ENCODE measurements at regions not wholly inside any gene's neighbourhood (a gene's known extent, or its start where the extent isn't known, plus 50 kb on each side); places are given as distances from the start of the nearest gene placed in this dataset.
A peak's percentile ranks its signal among the peaks of the same experiment; 100 is the strongest.

GRCh38 chr10:8420182-8420581 is 365.7 kb downstream of the GATA3 start:
- no peak overlapping the region for H3K4me3 ChIP-seq
- no peaks in the 10 kb centered on the region for H3K4me1 ChIP-seq
- no peak overlapping the region for H3K27ac ChIP-seq
- H3K9me3 ChIP-seq (replicated peaks), result no peaks in the 10 kb centered on the region
- H3K36me3 ChIP-seq, result no peaks in the 10 kb centered on the region
- no peak for DNase-seq
- no peaks in the 10 kb centered on the region for H3K27me3 ChIP-seq

GRCh38 chr10:8424555-8425211 is 370.2 kb downstream of the GATA3 start:
- Histone ChIP-seq H3K9me3 (replicated peaks) (no peaks in the 10 kb centered on the region), H3K27ac (no peak overlapping the region), H3K4me1 (no peaks in the 10 kb centered on the region), H3K4me3 (no peak overlapping the region), H3K36me3 (no peaks in the 10 kb centered on the region), H3K27me3 (no peaks in the 10 kb centered on the region)
- DNase-seq, result no peak

GRCh38 chr10:8428654-8429053 is 374.2 kb downstream of the GATA3 start:
- Histone ChIP-seq H3K9me3 (replicated peaks) (no peaks in the 10 kb centered on the region), H3K36me3 (no peaks in the 10 kb centered on the region), H3K4me3 (no peak overlapping the region), H3K27me3 (no peaks in the 10 kb centered on the region), H3K27ac (no peak overlapping the region), H3K4me1 (no peaks in the 10 kb centered on the region)
- DNase-seq, result no peak

GRCh38 chr10:8430321-8430720 is 375.8 kb downstream of the GATA3 start:
- no peaks in the 10 kb centered on the region for H3K27me3 ChIP-seq
- DNase-seq, result no peak
- no peak overlapping the region for H3K4me3 ChIP-seq
- no peaks in the 10 kb centered on the region for H3K9me3 ChIP-seq (replicated peaks)
- H3K36me3 ChIP-seq, result no peaks in the 10 kb centered on the region
- no peaks in the 10 kb centered on the region for H3K4me1 ChIP-seq
- no peak overlapping the region for H3K27ac ChIP-seq

- Histone ChIP-seq H3K27me3 (no peaks in the 10 kb centered on the region), H3K27ac (no peak overlapping the region), H3K36me3 (no peaks in the 10 kb centered on the region), H3K9me3 (replicated peaks) (no peaks in the 10 kb centered on the region), H3K4me1 (no peaks in the 10 kb centered on the region), H3K4me3 (no peak overlapping the region)
- no peak for DNase-seq
Observed at GRCh38 chr10:8431511-8431910, 377.0 kb downstream of the GATA3 start.

GRCh38 chr10:8435186-8436055 is 380.9 kb downstream of the GATA3 start:
- DNase-seq, result no peak
- Histone ChIP-seq H3K4me3 (no peak overlapping the region), H3K27ac (no peak overlapping the region), H3K9me3 (replicated peaks) (no peaks in the 10 kb centered on the region), H3K27me3 (no peaks in the 10 kb centered on the region), H3K36me3 (no peaks in the 10 kb centered on the region), H3K4me1 (no peaks in the 10 kb centered on the region)

GRCh38 chr10:8437896-8438295 is 383.4 kb downstream of the GATA3 start:
- DNase-seq, result no peak
- no peak overlapping the region for H3K4me3 ChIP-seq
- no peaks in the 10 kb centered on the region for H3K4me1 ChIP-seq
- H3K27ac ChIP-seq, result no peak overlapping the region
- H3K9me3 ChIP-seq (replicated peaks), result no peaks in the 10 kb centered on the region
- H3K36me3 ChIP-seq, result no peaks in the 10 kb centered on the region
- H3K27me3 ChIP-seq, result no peaks in the 10 kb centered on the region

- Histone ChIP-seq H3K4me3 (no peak overlapping the region), H3K27me3 (no peaks in the 10 kb centered on the region), H3K4me1 (no peaks in the 10 kb centered on the region), H3K9me3 (replicated peaks) (no peaks in the 10 kb centered on the region), H3K27ac (no peak overlapping the region), H3K36me3 (no peaks in the 10 kb centered on the region)
- DNase-seq, result no peak
Observed at GRCh38 chr10:8438603-8439002, 384.1 kb downstream of the GATA3 start.

- Histone ChIP-seq H3K4me3 (no peak overlapping the region), H3K36me3 (no peaks in the 10 kb centered on the region), H3K27ac (no peak overlapping the region), H3K4me1 (no peaks in the 10 kb centered on the region), H3K27me3 (no peaks in the 10 kb centered on the region), H3K9me3 (replicated peaks) (no peaks in the 10 kb centered on the region)
- DNase-seq, result no peak
Observed at GRCh38 chr10:8439040-8439439, 384.6 kb downstream of the GATA3 start.

GRCh38 chr10:8444630-8445029 is 390.1 kb downstream of the GATA3 start:
- H3K4me3 ChIP-seq, result no peak overlapping the region
- H3K4me1 ChIP-seq, result no peaks in the 10 kb centered on the region
- no peaks in the 10 kb centered on the region for H3K9me3 ChIP-seq (replicated peaks)
- no peaks in the 10 kb centered on the region for H3K27me3 ChIP-seq
- no peaks in the 10 kb centered on the region for H3K36me3 ChIP-seq
- DNase-seq, result peak; percentile 1 to 3
- H3K27ac ChIP-seq, result no peak overlapping the region

- H3K36me3 ChIP-seq, result no peaks in the 10 kb centered on the region
- no peaks in the 10 kb centered on the region for H3K9me3 ChIP-seq (replicated peaks)
- H3K4me3 ChIP-seq, result no peak overlapping the region
- no peak overlapping the region for H3K27ac ChIP-seq
- no peaks in the 10 kb centered on the region for H3K4me1 ChIP-seq
- H3K27me3 ChIP-seq, result no peaks in the 10 kb centered on the region
- no peak for DNase-seq
Observed at GRCh38 chr10:8445353-8445752, 390.9 kb downstream of the GATA3 start.

GRCh38 chr10:8449909-8450308 is 395.4 kb downstream of the GATA3 start:
- no peak overlapping the region for H3K4me3 ChIP-seq

GRCh38 chr10:8453587-8453986 is 399.1 kb downstream of the GATA3 start:
- H3K4me1 ChIP-seq, result no peaks in the 10 kb centered on the region
- no peak overlapping the region for H3K4me3 ChIP-seq
- no peak overlapping the region for H3K27ac ChIP-seq
- H3K36me3 ChIP-seq, result no peaks in the 10 kb centered on the region
- no peaks in the 10 kb centered on the region for H3K27me3 ChIP-seq
- H3K9me3 ChIP-seq (replicated peaks), result no peaks in the 10 kb centered on the region
- no peak for DNase-seq

More at GRCh38 chr10:8449909-8450308, 395.4 kb downstream of the GATA3 start:
- Histone ChIP-seq H3K27ac (no peak overlapping the region), H3K9me3 (replicated peaks) (no peaks in the 10 kb centered on the region), H3K4me1 (no peaks in the 10 kb centered on the region), H3K27me3 (no peaks in the 10 kb centered on the region), H3K36me3 (no peaks in the 10 kb centered on the region)
- no peak for DNase-seq

- no peaks in the 10 kb centered on the region for H3K4me1 ChIP-seq
- H3K9me3 ChIP-seq (replicated peaks), result no peaks in the 10 kb centered on the region
- DNase-seq, result no peak
- no peak overlapping the region for H3K4me3 ChIP-seq
- no peaks in the 10 kb centered on the region for H3K27me3 ChIP-seq
- H3K27ac ChIP-seq, result no peak overlapping the region
- H3K36me3 ChIP-seq, result no peaks in the 10 kb centered on the region
Observed at GRCh38 chr10:8454357-8454756, 399.9 kb downstream of the GATA3 start.

GRCh38 chr10:8455181-8455580 is 400.7 kb downstream of the GATA3 start:
- Histone ChIP-seq H3K9me3 (replicated peaks) (no peaks in the 10 kb centered on the region), H3K27ac (no peak overlapping the region), H3K36me3 (no peaks in the 10 kb centered on the region), H3K4me3 (no peak overlapping the region), H3K27me3 (no peaks in the 10 kb centered on the region), H3K4me1 (no peaks in the 10 kb centered on the region)
- DNase-seq, result no peak

GRCh38 chr10:8456386-8456785 is 401.9 kb downstream of the GATA3 start:
- Histone ChIP-seq H3K9me3 (replicated peaks) (no peaks in the 10 kb centered on the region), H3K27ac (no peak overlapping the region), H3K4me1 (no peaks in the 10 kb centered on the region), H3K4me3 (no peak overlapping the region), H3K36me3 (no peaks in the 10 kb centered on the region), H3K27me3 (no peaks in the 10 kb centered on the region)
- no peak for DNase-seq

Measured in SJCRH30 (cell line).